GM21528 (cell line): ENCODE measurements at regions not wholly inside any gene's neighbourhood (a gene's known extent, or its start where the extent isn't known, plus 50 kb on each side); places are given as distances from the start of the nearest gene placed in this dataset.

Experiments used
- ATAC-seq: cut with Tn5 transposase; IDR thresholded peaks from one replicate; pipeline ENCODE4 v1.9.1; 2021; ENCODE audit warnings: mild to moderate bottlenecking, moderate library complexity; ENCODE audit not compliant: unreplicated experiment, low FRiP score

GRCh38 chr15:62457100-62457499 lies 292.0 kb upstream of the C2CD4B start:
- no peak for ATAC-seq

- ATAC-seq, result no peak
Observed at GRCh38 chr15:62459875-62460274, 294.8 kb upstream of the C2CD4B start.

DNA sequence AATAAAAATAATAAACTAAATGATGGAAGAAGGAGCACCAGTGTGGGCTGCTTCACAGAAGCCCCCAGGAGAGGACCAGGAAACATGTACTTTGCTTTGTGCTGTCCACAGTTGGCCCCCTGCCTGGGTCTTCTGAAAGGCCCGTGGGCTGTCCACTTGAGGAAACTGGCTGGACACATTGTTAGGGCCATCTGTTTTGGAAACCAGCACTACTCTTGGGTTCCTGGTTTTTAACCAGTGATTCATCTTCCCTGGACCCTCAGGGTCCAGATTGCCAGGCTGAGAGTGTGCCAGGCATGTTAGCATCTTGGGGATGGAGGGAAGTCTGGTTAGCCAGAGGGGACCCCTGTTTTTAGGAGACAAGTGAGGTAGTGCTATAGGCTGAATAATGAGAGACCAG lies 297.2 kb upstream of the C2CD4B start:
- ATAC-seq, result no peak

DNA sequence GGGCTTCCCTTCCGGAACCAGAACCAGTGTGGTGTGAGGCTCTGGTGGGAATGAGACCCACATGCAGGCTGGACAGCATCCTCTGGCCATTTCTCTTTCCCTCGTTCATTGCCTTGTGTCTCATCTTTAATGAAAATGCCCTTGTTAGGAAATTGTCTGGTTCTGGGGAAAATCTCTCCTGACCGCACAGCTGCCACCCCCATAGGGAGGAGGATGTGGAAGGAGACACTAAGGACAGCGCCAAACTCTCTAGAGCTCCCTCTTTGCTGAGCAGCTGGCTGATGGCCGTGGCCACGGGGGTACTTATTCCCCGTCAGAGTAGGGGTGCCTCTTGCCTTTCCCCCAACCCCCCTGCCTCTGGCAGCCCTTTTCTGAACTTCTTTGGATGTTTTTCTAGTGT lies 297.6 kb upstream of the C2CD4B start:
- no peak for ATAC-seq

- ATAC-seq, result no peak
Observed at GRCh38 chr15:62464705-62465104, 299.6 kb upstream of the C2CD4B start.

DNA sequence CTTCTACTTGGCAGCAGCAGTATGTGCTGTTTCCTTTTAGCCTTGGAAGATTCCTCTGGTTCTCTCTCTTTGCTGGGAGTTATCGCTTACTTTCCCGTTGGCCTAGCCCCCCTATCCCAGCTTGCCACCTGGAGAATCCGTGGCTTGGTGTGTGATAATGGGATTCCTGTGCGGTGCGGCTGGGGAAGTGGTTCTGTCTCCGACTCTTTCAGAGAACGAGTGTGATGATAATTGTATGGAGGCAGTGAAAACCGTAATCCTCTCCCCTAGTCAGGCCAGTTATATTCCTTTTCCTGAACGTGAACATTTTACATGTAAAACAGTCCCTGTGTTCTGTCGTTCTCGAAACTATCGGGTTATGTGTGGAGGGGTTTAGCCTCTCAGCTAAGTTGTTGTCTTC lies 300.1 kb upstream of the C2CD4B start:
- ATAC-seq, result no peak

GRCh38 chr15:62469478-62469873 lies 304.4 kb upstream of the C2CD4B start:
- ATAC-seq, result no peak

DNA sequence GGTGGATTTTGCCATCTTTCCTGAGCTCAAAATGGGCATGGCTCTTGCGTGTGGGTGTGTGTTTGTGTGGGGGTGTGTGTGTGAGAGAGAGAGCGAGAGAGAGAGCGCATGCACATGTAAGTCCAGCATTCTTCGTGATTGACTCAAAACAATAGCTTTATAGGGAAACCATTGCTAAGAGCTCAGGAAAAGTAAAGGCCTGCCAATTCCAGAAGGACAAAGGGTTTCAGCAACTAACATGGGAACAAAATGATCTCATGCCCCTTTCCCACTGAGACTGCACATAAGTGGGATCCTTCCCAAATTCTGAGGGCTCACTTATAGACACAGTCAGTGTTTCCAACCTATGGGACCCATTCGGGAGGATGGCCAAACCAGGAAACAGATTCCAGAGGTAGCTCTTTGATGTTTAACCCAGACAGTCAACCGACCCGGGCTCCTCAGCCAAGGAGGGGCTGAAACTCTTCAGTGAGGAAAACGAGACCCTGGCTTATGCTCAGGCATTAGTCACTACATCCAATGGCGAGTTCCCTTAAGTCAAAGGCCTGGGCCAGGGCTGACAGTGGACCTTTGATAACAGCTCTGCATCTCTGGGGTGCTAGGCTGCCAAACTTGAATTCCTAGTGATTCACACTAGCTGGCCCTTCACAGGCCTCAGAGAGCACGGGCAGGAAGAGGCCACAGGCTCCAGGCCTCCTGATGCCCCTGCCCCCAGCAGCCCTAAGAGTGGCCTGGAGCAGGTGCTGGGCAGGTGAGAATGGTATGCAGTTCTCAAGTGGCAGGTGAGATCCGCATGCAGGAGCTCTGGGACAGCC lies 305.0 kb upstream of the C2CD4B start:
- ATAC-seq, result no peak

- ATAC-seq, result no peak
Observed at GRCh38 chr15:62472616-62473299, 307.7 kb upstream of the C2CD4B start.

- ATAC-seq, result no peak
Observed at GRCh38 chr15:62474021-62474770, 309.1 kb upstream of the C2CD4B start.

- ATAC-seq, result no peak
Observed at GRCh38 chr15:62474771-62475124, 309.7 kb upstream of the C2CD4B start.

GRCh38 chr15:62475591-62475990 lies 310.5 kb upstream of the C2CD4B start:
- ATAC-seq, result no peak

GRCh38 chr15:62476163-62476562 lies 311.1 kb upstream of the C2CD4B start:
- no peak for ATAC-seq

DNA sequence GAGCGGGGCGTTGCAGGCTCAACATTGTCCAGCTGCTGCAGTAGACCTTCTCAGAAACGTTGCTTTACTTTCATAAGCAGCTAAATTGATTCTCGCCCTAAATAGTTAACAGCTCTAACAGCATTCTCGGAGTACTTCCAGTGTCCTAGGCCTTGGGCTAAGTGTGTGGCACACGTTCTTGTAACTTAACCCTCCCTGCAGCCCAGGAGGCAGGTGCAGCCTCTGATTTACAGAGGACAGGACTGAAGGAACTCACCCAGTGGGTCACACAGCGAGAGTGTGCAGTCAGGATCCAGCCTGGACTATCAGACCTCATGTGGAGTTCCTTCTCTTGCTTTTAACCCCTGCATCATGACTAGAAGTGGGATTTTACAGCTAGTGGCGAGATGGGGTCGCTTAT lies 312.8 kb upstream of the C2CD4B start:
- no peak for ATAC-seq

- ATAC-seq, result no peak
Observed at GRCh38 chr15:62482785-62483429, 317.8 kb upstream of the C2CD4B start.

GRCh38 chr15:62483814-62484213 lies 318.7 kb upstream of the C2CD4B start:
- ATAC-seq, result no peak

GRCh38 chr15:62485170-62485720 lies 320.2 kb upstream of the C2CD4B start:
- ATAC-seq, result no peak

- no peak for ATAC-seq
Observed at GRCh38 chr15:62486041-62486440, 321.0 kb upstream of the C2CD4B start.

DNA sequence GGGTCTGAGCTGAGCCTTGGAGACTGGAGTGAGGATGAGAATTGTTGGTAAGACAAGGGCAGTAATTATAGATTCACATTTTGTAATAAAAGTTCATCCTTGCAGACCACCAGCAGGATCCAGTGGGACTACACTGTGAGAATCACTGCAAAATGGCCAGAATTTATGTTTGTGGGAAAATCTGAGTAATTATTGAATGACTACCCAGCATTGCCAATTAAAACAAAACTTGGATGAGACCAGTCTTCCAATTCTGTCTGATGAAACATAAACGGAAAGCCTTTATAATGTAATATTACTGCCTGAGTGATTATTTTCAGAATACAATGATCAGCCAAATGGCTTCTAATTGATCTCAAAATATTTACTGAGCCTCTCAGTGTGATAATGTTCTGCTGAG lies 323.3 kb upstream of the C2CD4B start:
- ATAC-seq, result no peak

DNA sequence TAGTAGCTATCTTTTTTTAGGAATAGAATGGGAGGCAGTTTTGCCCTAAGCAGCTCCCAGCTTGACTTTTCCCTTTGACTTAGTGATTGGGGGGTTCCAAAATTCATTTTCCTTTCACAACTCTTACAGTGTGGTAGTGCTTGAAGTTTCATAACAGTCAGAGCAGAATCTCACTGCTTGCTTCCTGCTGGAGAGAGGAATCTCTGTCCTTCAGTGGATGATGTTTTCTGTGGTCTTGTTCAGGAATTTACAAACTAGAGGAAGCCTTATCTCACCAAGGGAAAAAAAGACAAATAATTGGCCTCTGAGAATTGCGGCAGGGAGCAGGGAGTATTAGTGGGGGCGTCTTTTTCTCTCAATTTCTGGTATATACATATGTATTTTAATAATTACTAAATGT lies 326.6 kb upstream of the C2CD4B start:
- ATAC-seq, result no peak

DNA sequence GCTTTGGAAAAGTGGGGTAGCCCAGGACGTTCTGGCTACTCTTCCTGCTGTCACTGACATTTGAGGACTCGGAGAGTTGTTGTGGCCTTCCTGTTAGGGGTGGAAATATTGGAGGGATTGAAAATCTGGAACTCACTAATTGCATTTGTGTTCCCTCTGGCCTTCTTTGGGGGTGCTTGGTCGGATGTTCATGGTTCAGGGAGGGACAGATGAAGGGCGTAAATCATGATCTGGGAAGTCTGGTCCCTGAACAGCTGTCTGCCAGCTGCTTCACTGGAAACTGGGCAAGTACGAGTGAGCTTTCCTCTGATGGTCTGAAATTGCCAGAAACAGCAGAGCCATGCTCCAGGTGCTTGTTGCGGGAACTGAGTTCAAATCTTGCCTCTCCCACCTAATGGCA lies 327.8 kb upstream of the C2CD4B start:
- no peak for ATAC-seq
